ENCODE measurements at regions not wholly inside any gene's neighbourhood (a gene's known extent, or its start where the extent isn't known, plus 50 kb on each side); places are given as distances from the start of the nearest gene placed in this dataset.

DNA sequence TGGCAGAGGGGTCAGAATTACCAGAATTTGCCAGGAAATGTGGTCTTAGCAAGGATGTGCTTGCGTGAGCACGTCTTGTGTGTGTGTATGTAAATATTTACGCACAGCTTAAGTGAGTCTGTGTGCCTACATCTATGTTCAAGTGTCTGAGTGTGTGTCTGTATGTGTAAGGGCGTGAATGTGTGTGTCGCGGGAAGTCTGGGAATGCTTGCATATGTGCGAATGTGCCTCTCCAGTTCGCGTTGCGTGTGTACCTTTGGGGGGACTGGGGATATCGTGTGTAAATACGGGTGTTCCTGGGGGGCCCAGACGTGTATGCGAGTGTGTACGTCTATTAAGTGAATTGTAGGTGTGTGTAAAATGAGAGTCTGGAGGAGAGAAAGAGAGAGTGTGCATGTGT lies 68.6 kb upstream of the POU3F1 start:
- TF ChIP-seq, protein P1, sequence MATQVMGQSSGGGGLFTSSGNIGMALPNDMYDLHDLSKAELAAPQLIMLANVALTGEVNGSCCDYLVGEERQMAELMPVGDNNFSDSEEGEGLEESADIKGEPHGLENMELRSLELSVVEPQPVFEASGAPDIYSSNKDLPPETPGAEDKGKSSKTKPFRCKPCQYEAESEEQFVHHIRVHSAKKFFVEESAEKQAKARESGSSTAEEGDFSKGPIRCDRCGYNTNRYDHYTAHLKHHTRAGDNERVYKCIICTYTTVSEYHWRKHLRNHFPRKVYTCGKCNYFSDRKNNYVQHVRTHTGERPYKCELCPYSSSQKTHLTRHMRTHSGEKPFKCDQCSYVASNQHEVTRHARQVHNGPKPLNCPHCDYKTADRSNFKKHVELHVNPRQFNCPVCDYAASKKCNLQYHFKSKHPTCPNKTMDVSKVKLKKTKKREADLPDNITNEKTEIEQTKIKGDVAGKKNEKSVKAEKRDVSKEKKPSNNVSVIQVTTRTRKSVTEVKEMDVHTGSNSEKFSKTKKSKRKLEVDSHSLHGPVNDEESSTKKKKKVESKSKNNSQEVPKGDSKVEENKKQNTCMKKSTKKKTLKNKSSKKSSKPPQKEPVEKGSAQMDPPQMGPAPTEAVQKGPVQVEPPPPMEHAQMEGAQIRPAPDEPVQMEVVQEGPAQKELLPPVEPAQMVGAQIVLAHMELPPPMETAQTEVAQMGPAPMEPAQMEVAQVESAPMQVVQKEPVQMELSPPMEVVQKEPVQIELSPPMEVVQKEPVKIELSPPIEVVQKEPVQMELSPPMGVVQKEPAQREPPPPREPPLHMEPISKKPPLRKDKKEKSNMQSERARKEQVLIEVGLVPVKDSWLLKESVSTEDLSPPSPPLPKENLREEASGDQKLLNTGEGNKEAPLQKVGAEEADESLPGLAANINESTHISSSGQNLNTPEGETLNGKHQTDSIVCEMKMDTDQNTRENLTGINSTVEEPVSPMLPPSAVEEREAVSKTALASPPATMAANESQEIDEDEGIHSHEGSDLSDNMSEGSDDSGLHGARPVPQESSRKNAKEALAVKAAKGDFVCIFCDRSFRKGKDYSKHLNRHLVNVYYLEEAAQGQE (IDR thresholded peaks at IDR 0.05; ENCODE audit: borderline replicate concordance) = no peak
- TF ChIP-seq SMC3 (conservative IDR thresholded peaks at IDR 0.05; ENCODE audit: poor library complexity) = no peak
- TF ChIP-seq EZH2 (IDR thresholded peaks at IDR 0.05; ENCODE audit: borderline replicate concordance, insufficient read depth, low read length, poor library complexity, severe bottlenecking) = no peak

Measured in neural cell (in vitro differentiated cells).